ENCODE measurements at regions not wholly inside any gene's neighbourhood (a gene's known extent, or its start where the extent isn't known, plus 50 kb on each side); places are given as distances from the start of the nearest gene placed in this dataset.

GRCh38 chr5:147986134-147986757 is 77.5 kb upstream of the SPINK5 start:
- H3K27ac Mint-ChIP-seq, result no peak overlapping the region
- no peak overlapping the region for H3K4me3 ChIP-seq (ENCODE audit: low read length)
- H3K27me3 ChIP-seq (ENCODE audit: control insufficient read depth, insufficient read depth, low read length, poor library complexity, severe bottlenecking), result no peaks in the 10 kb centered on the region
- no peak for TF ChIP-seq CTCF (conservative IDR thresholded peaks at IDR 0.05)
- peaks cover 4% of the 10 kb centered on the region for H3K36me3 Mint-ChIP-seq (ENCODE audit: low read depth)
- H3K9ac ChIP-seq (ENCODE audit: extremely low read depth, low read length, poor library complexity, severe bottlenecking), result no peak overlapping the region
- H3K4me1 Mint-ChIP-seq, result peaks cover 8% of the 10 kb centered on the region
- H3K27me3 Mint-ChIP-seq (ENCODE audit: insufficient read depth), result no peaks in the 10 kb centered on the region
- H3K9me3 Mint-ChIP-seq, result no peaks in the 10 kb centered on the region
- H3K4me1 ChIP-seq (ENCODE audit: control insufficient read depth, insufficient read depth, low read length), result no peaks in the 10 kb centered on the region
- no peaks in the 10 kb centered on the region for H3K9me3 ChIP-seq (ENCODE audit: control insufficient read depth, low read length)
- no peak overlapping the region for H3K4me3 Mint-ChIP-seq
- no peak for DNase-seq
- H3K27ac ChIP-seq (ENCODE audit: low read depth, low read length), result no peak overlapping the region
- no peaks in the 10 kb centered on the region for H3K36me3 ChIP-seq (ENCODE audit: control insufficient read depth, insufficient read depth, low read length)
- WGBS, 2 experiments (ENCODE audit: insufficient coverage in 1 of 2, insufficient read length in 1 of 2), result 67 to 98% methylated on average over 1 to 2 of the region's 2 CpGs

- Histone ChIP-seq H3K9me3 (ENCODE audit: control insufficient read depth, low read length) (no peaks in the 10 kb centered on the region), H3K4me1 (ENCODE audit: control insufficient read depth, insufficient read depth, low read length) (no peaks in the 10 kb centered on the region), H3K27me3 (ENCODE audit: control insufficient read depth, insufficient read depth, low read length, poor library complexity, severe bottlenecking) (no peaks in the 10 kb centered on the region), H3K4me3 (ENCODE audit: low read length) (no peak overlapping the region), H3K27ac (ENCODE audit: low read depth, low read length) (no peak overlapping the region), H3K36me3 (ENCODE audit: control insufficient read depth, insufficient read depth, low read length) (no peaks in the 10 kb centered on the region), H3K9ac (ENCODE audit: extremely low read depth, low read length, poor library complexity, severe bottlenecking) (no peak overlapping the region)
- WGBS, 2 experiments (ENCODE audit: insufficient coverage in 1 of 2, insufficient read length in 1 of 2), result 74 to 84% methylated on average over 4 to 5 of the region's 5 CpGs
- Mint-ChIP-seq H3K27me3 (ENCODE audit: insufficient read depth) (no peaks in the 10 kb centered on the region), H3K36me3 (ENCODE audit: low read depth) (peaks cover 4% of the 10 kb centered on the region), H3K4me1 (peaks cover 8% of the 10 kb centered on the region), H3K27ac (no peak overlapping the region), H3K9me3 (no peaks in the 10 kb centered on the region), H3K4me3 (no peak overlapping the region)
- no peak for DNase-seq
- no peak for TF ChIP-seq CTCF (conservative IDR thresholded peaks at IDR 0.05)
These were observed 78.2 kb upstream of the SPINK5 start for GRCh38 chr5:147985608-147986007.

- no peaks in the 10 kb centered on the region for H3K9me3 Mint-ChIP-seq
- no peaks in the 10 kb centered on the region for H3K4me1 ChIP-seq (ENCODE audit: control insufficient read depth, insufficient read depth, low read length)
- H3K36me3 Mint-ChIP-seq (ENCODE audit: low read depth), result peaks cover 4% of the 10 kb centered on the region
- DNase-seq, result no peak
- no peak overlapping the region for H3K27ac ChIP-seq (ENCODE audit: low read depth, low read length)
- WGBS, 2 experiments (ENCODE audit: insufficient coverage in 1 of 2, insufficient read length in 1 of 2), result 94 to 100% methylated on average over 1 of the region's 1 CpG
- no peaks in the 10 kb centered on the region for H3K4me1 Mint-ChIP-seq
- H3K4me3 Mint-ChIP-seq, result no peak overlapping the region
- H3K4me3 ChIP-seq (ENCODE audit: low read length), result no peak overlapping the region
- H3K9ac ChIP-seq (ENCODE audit: extremely low read depth, low read length, poor library complexity, severe bottlenecking), result no peak overlapping the region
- H3K9me3 ChIP-seq (ENCODE audit: control insufficient read depth, low read length), result no peaks in the 10 kb centered on the region
- H3K27me3 Mint-ChIP-seq (ENCODE audit: insufficient read depth), result no peaks in the 10 kb centered on the region
- H3K27ac Mint-ChIP-seq, result no peak overlapping the region
- TF ChIP-seq CTCF (conservative IDR thresholded peaks at IDR 0.05), result no peak
- H3K36me3 ChIP-seq (ENCODE audit: control insufficient read depth, insufficient read depth, low read length), result no peaks in the 10 kb centered on the region
- H3K27me3 ChIP-seq (ENCODE audit: control insufficient read depth, insufficient read depth, low read length, poor library complexity, severe bottlenecking), result no peaks in the 10 kb centered on the region
These were observed 77.4 kb upstream of the C5orf46 start for GRCh38 chr5:147983742-147984141.
